ENCODE measurements at regions not wholly inside any gene's neighbourhood (a gene's known extent, or its start where the extent isn't known, plus 50 kb on each side); places are given as distances from the start of the nearest gene placed in this dataset.

DNA sequence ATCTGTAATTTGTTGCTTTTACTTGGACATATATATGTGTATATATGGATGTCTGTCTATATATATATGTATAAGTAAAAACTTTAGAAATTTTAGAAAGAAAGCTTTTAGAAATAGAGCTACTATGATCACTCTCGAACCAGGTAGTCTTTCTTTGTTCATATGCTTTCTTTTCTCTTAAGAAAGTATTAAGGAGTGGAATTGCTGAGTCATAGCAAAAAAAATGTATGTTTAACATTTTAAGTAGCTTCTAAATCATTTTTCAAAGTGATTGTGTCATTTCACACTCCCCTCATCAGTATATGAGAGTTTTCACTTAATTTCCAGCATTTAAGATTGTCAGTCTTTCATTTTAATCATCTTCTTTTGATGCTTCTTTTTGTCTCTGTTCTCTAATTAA, 447.9 kb upstream of the TECRL start (continued):
- TF ChIP-seq POLR2AphosphoS5 (IDR thresholded peaks at IDR 0.05; ENCODE audit: low read depth), result no peak
- TF ChIP-seq, protein P1, sequence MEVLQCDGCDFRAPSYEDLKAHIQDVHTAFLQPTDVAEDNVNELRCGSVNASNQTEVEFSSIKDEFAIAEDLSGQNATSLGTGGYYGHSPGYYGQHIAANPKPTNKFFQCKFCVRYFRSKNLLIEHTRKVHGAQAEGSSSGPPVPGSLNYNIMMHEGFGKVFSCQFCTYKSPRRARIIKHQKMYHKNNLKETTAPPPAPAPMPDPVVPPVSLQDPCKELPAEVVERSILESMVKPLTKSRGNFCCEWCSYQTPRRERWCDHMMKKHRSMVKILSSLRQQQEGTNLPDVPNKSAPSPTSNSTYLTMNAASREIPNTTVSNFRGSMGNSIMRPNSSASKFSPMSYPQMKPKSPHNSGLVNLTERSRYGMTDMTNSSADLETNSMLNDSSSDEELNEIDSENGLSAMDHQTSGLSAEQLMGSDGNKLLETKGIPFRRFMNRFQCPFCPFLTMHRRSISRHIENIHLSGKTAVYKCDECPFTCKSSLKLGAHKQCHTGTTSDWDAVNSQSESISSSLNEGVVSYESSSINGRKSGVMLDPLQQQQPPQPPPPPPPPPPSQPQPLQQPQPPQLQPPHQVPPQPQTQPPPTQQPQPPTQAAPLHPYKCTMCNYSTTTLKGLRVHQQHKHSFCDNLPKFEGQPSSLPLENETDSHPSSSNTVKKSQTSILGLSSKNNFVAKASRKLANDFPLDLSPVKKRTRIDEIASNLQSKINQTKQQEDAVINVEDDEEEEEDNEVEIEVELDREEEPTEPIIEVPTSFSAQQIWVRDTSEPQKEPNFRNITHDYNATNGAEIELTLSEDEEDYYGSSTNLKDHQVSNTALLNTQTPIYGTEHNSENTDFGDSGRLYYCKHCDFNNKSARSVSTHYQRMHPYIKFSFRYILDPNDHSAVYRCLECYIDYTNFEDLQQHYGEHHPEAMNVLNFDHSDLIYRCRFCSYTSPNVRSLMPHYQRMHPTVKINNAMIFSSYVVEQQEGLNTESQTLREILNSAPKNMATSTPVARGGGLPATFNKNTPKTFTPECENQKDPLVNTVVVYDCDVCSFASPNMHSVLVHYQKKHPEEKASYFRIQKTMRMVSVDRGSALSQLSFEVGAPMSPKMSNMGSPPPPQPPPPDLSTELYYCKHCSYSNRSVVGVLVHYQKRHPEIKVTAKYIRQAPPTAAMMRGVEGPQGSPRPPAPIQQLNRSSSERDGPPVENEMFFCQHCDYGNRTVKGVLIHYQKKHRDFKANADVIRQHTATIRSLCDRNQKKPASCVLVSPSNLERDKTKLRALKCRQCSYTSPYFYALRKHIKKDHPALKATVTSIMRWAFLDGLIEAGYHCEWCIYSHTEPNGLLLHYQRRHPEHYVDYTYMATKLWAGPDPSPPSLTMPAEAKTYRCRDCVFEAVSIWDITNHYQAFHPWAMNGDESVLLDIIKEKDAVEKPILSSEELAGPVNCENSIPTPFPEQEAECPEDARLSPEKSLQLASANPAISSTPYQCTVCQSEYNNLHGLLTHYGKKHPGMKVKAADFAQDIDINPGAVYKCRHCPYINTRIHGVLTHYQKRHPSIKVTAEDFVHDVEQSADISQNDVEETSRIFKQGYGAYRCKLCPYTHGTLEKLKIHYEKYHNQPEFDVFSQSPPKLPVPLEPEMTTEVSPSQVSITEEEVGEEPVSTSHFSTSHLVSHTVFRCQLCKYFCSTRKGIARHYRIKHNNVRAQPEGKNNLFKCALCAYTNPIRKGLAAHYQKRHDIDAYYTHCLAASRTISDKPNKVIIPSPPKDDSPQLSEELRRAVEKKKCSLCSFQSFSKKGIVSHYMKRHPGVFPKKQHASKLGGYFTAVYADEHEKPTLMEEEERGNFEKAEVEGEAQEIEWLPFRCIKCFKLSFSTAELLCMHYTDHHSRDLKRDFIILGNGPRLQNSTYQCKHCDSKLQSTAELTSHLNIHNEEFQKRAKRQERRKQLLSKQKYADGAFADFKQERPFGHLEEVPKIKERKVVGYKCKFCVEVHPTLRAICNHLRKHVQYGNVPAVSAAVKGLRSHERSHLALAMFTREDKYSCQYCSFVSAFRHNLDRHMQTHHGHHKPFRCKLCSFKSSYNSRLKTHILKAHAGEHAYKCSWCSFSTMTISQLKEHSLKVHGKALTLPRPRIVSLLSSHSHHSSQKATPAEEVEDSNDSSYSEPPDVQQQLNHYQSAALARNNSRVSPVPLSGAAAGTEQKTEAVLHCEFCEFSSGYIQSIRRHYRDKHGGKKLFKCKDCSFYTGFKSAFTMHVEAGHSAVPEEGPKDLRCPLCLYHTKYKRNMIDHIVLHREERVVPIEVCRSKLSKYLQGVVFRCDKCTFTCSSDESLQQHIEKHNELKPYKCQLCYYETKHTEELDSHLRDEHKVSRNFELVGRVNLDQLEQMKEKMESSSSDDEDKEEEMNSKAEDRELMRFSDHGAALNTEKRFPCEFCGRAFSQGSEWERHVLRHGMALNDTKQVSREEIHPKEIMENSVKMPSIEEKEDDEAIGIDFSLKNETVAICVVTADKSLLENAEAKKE (CRISPR knock-in tag; IDR thresholded peaks at IDR 0.05), result no peak
- TF ChIP-seq, protein P2, sequence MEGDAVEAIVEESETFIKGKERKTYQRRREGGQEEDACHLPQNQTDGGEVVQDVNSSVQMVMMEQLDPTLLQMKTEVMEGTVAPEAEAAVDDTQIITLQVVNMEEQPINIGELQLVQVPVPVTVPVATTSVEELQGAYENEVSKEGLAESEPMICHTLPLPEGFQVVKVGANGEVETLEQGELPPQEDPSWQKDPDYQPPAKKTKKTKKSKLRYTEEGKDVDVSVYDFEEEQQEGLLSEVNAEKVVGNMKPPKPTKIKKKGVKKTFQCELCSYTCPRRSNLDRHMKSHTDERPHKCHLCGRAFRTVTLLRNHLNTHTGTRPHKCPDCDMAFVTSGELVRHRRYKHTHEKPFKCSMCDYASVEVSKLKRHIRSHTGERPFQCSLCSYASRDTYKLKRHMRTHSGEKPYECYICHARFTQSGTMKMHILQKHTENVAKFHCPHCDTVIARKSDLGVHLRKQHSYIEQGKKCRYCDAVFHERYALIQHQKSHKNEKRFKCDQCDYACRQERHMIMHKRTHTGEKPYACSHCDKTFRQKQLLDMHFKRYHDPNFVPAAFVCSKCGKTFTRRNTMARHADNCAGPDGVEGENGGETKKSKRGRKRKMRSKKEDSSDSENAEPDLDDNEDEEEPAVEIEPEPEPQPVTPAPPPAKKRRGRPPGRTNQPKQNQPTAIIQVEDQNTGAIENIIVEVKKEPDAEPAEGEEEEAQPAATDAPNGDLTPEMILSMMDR (conservative IDR thresholded peaks at IDR 0.05; ENCODE audit: low read depth in 2 of 2), result no peak

DNA sequence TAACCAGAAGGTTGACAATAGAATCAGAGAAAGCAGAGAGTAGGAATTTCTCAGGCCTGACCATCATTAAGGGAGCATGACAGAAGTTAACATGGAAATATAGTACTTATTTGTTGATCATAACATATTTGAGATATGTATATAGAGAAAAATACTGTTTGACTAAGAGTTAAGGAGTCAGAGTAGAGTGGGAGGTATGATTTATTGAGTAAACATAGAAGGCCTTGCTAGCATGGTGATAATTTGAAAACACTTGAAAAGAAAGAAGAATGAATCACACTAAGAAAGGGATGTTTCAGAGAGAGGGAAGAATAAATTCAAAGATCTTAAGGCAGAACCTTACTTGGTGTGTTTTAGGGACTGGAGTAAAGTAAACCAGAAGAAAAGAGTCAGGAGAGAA, 437.2 kb upstream of the TECRL start:
- H3K4me3 Mint-ChIP-seq, result no peak overlapping the region
- Histone ChIP-seq H2AFZ (no peak overlapping the region), H3K9me2 (ENCODE audit: insufficient read depth) (no peaks in the 10 kb centered on the region; the same call in 1 of the 2 replicates), H3K4me1 (ENCODE audit: insufficient read depth) (peaks cover 9% of the 10 kb centered on the region), H4K20me1 (replicated peaks; ENCODE audit: insufficient read depth) (no peaks in the 10 kb centered on the region), H3F3A (replicated peaks; ENCODE audit: low read depth) (no peaks in the 10 kb centered on the region), H3K4me2 (no peak overlapping the region), H3K27ac (ENCODE audit: low read depth) (no peak overlapping the region), H3K27me3 (ENCODE audit: insufficient read depth) (no peaks in the 10 kb centered on the region), H3K4me3 (no peak overlapping the region), H3K36me3 (ENCODE audit: insufficient read depth) (no peaks in the 10 kb centered on the region), H3K79me2 (replicated peaks; ENCODE audit: insufficient read depth) (no peaks in the 10 kb centered on the region)
- H3K36me3 Mint-ChIP-seq (ENCODE audit: low read depth), result no peaks in the 10 kb centered on the region; the same call in 2 of the 3 replicates
- no peak overlapping the region for H3K27ac Mint-ChIP-seq
- peaks cover 5% of the 10 kb centered on the region for H3K27me3 Mint-ChIP-seq (ENCODE audit: insufficient read depth, low read depth, poor library complexity)
- DNase-seq (ENCODE audit: low spot score) (no peak), ATAC-seq (no peak)
- peaks cover 6% of the 10 kb centered on the region; the same call in 1 of the 3 replicates for H3K4me1 Mint-ChIP-seq
- H3K9me3 Mint-ChIP-seq, result no peaks in the 10 kb centered on the region; the same call in 1 of the 3 replicates
- TF ChIP-seq POLR2AphosphoS5 (IDR thresholded peaks at IDR 0.05; ENCODE audit: low read depth), result no peak
- TF ChIP-seq, protein P3, sequence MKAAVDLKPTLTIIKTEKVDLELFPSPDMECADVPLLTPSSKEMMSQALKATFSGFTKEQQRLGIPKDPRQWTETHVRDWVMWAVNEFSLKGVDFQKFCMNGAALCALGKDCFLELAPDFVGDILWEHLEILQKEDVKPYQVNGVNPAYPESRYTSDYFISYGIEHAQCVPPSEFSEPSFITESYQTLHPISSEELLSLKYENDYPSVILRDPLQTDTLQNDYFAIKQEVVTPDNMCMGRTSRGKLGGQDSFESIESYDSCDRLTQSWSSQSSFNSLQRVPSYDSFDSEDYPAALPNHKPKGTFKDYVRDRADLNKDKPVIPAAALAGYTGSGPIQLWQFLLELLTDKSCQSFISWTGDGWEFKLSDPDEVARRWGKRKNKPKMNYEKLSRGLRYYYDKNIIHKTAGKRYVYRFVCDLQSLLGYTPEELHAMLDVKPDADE (IDR thresholded peaks at IDR 0.05), result no peak
- no peak for TF ChIP-seq NANOG (IDR thresholded peaks at IDR 0.05; ENCODE audit: borderline replicate concordance)
- no peak for TF ChIP-seq ZNF331 (CRISPR knock-in tag; IDR thresholded peaks at IDR 0.05; ENCODE audit: low read depth)
- TF ChIP-seq EZH2 (IDR thresholded peaks at IDR 0.05; ENCODE audit: low read depth, unreplicated experiment), result no peak
- TF ChIP-seq EZH2phosphoT487 (IDR thresholded peaks at IDR 0.05; ENCODE audit: unreplicated experiment), result no peak
- TF ChIP-seq, protein P4, sequence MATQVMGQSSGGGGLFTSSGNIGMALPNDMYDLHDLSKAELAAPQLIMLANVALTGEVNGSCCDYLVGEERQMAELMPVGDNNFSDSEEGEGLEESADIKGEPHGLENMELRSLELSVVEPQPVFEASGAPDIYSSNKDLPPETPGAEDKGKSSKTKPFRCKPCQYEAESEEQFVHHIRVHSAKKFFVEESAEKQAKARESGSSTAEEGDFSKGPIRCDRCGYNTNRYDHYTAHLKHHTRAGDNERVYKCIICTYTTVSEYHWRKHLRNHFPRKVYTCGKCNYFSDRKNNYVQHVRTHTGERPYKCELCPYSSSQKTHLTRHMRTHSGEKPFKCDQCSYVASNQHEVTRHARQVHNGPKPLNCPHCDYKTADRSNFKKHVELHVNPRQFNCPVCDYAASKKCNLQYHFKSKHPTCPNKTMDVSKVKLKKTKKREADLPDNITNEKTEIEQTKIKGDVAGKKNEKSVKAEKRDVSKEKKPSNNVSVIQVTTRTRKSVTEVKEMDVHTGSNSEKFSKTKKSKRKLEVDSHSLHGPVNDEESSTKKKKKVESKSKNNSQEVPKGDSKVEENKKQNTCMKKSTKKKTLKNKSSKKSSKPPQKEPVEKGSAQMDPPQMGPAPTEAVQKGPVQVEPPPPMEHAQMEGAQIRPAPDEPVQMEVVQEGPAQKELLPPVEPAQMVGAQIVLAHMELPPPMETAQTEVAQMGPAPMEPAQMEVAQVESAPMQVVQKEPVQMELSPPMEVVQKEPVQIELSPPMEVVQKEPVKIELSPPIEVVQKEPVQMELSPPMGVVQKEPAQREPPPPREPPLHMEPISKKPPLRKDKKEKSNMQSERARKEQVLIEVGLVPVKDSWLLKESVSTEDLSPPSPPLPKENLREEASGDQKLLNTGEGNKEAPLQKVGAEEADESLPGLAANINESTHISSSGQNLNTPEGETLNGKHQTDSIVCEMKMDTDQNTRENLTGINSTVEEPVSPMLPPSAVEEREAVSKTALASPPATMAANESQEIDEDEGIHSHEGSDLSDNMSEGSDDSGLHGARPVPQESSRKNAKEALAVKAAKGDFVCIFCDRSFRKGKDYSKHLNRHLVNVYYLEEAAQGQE (IDR thresholded peaks at IDR 0.05; ENCODE audit: unreplicated experiment), result no peak

Measured in GM23338 (cell line).